HCT116 (cell line): ENCODE measurements at regions not wholly inside any gene's neighbourhood (a gene's known extent, or its start where the extent isn't known, plus 50 kb on each side); places are given as distances from the start of the nearest gene placed in this dataset.
"Not testable (repeated sequence)": the region's sequence is repeated elsewhere in the genome, so short reads cannot be mapped to it uniquely, and the experiment has no call there.

Source experiments
- ATAC-seq: fragments of 200-7000 bp; cut with Tn5 transposase; 2 replicates; pipeline ENCODE4 v1.9.1; 2020; ENCODE audit warnings: mild to moderate bottlenecking, moderate library complexity
- BruUV-seq: library from RNA; stranded (reverse); fragments of 400-500 nt; replicated peaks from 2 replicates; lab custom pipeline; 2021; lab: Mats Ljungman, UMichigan
- CTCF ChIA-PET: fragments of 300-600 bp; sonication (Branson Sonifier 250); formaldehyde crosslinking; loops from one replicate; lab custom pipeline; 2021; ENCODE audit warnings: antibody characterized with exemption; lab: Charles Lee
- POLR2A ChIA-PET: fragments of 300-600, 350-600 bp; sonication (Branson Sonifier 250); formaldehyde crosslinking; loops from one replicate; lab custom pipeline; 2021; ENCODE audit warnings: antibody characterized with exemption; lab: Charles Lee
- RAD21 ChIA-PET, 2 experiments: fragments of 300-600 bp; sonication (Branson Sonifier 250); formaldehyde crosslinking; loops; one replicate each; lab custom pipeline; 2023; ENCODE audit warnings: low total read pairs in 2 of 2; ENCODE audit not compliant: uncharacterized antibody in 2 of 2, unreplicated experiment in 2 of 2, low non-redundant PET in 1 of 2; lab: Charles Lee
- DNase-seq: peaks from one replicate; pipeline ENCODE4 v3.0.0-alpha.2; 2010; ENCODE audit warnings: low read depth, low spot score
- H2AFZ ChIP-seq: fragments of 200-600 bp; shearing (Covaris generic), sonication (generic); 2 replicates; pipeline ENCODE4 v1.6.1; 2017; ENCODE audit warnings: low read depth, mixed run types, mixed read lengths, antibody characterized with exemption, low read length; ENCODE audit not compliant: poor library complexity, severe bottlenecking
- H3K27ac ChIP-seq: 2 replicates; pipeline ENCODE4 v1.5.1; 2012; ENCODE audit warnings: low read depth, low read length
- H3K27me3 ChIP-seq: fragments of 200-600 bp; sonication (generic); 2 replicates; pipeline ENCODE4 v1.6.1; 2016; ENCODE audit warnings: mixed run types, low read length, mixed read lengths; ENCODE audit not compliant: insufficient read depth
- H3K36me3 ChIP-seq, 2 experiments: fragments of 200-500 bp in 1 of 2; fragments of 200-600 bp in 1 of 2; sonication (Bioruptor generic) in 1 of 2; sonication (generic) in 1 of 2; 2 replicates each; pipeline versions ENCODE4 v1.5.1 to v1.6.1; 2014 to 2016; ENCODE audit warnings: low read length in 2 of 2, inconsistent platforms in 1 of 2, mixed read lengths in 1 of 2, mixed run types in 1 of 2; ENCODE audit not compliant: insufficient read depth in 2 of 2, control insufficient read depth in 1 of 2
- H3K4me1 ChIP-seq, 2 experiments: fragments of 200-600 bp in 1 of 2; sonication (generic) in 1 of 2; 2 replicates each; pipeline versions ENCODE4 v1.5.1 to v1.6.1; 2012 to 2017; ENCODE audit warnings: low read length in 2 of 2, inconsistent platforms in 1 of 2, mild to moderate bottlenecking in 1 of 2, mixed read lengths in 1 of 2, mixed run types in 1 of 2, moderate library complexity in 1 of 2; ENCODE audit not compliant: insufficient read depth in 2 of 2, control insufficient read depth in 1 of 2
- H3K4me2 ChIP-seq: fragments of 200-600 bp; sonication (generic); 2 replicates; pipeline ENCODE4 v1.6.1; 2017; ENCODE audit warnings: mixed run types, low read length, mixed read lengths
- H3K4me3 ChIP-seq, 2 experiments: fragments of 200-600 bp in 1 of 2; sonication (generic) in 1 of 2; replicated peaks in 1 of 2; 2 replicates each; pipeline ENCODE4 v1.5.1; 2011 to 2016; ENCODE audit warnings: low read length in 2 of 2, control low read depth in 1 of 2, low read depth in 1 of 2, mild to moderate bottlenecking in 1 of 2, mixed read lengths in 1 of 2, mixed run types in 1 of 2
- H3K79me2 ChIP-seq: fragments of 200-600 bp; sonication (generic); 2 replicates; pipeline ENCODE4 v1.6.1; 2017; ENCODE audit warnings: mild to moderate bottlenecking, mixed run types, low read length, moderate library complexity, mixed read lengths; ENCODE audit not compliant: insufficient read depth
- H3K9ac ChIP-seq: fragments of 200-600 bp; sonication (generic); 2 replicates; pipeline ENCODE4 v1.6.1; 2016; ENCODE audit warnings: low read length, mixed read lengths
- H3K9me2 ChIP-seq: fragments of 200-600 bp; sonication (generic), shearing (Covaris generic); 2 replicates; pipeline ENCODE4 v1.6.1; 2017; ENCODE audit warnings: mixed run types, mild to moderate bottlenecking, moderate library complexity; ENCODE audit not compliant: insufficient read depth
- H3K9me3 ChIP-seq, 2 experiments: fragments of 200-500 bp in 1 of 2; fragments of 200-600 bp in 1 of 2; sonication (Bioruptor generic) in 1 of 2; sonication (generic) in 1 of 2; 2 replicates each; pipeline ENCODE4 v1.6.1; 2014 to 2017; ENCODE audit warnings: low read length in 2 of 2, mixed read lengths in 2 of 2, inconsistent platforms in 1 of 2, low read depth in 1 of 2, mild to moderate bottlenecking in 1 of 2, mixed run types in 1 of 2, moderate library complexity in 1 of 2; ENCODE audit not compliant: control insufficient read depth in 1 of 2, insufficient read depth in 1 of 2
- H4K20me1 ChIP-seq: fragments of 200-600 bp; sonication (generic), shearing (Covaris generic); 2 replicates; pipeline ENCODE4 v1.6.1; 2017; ENCODE audit warnings: mixed run types, mild to moderate bottlenecking, moderate library complexity; ENCODE audit not compliant: insufficient read depth
- CBX3 ChIP-seq: IDR thresholded peaks from 2 replicates; pipeline ENCODE4 v1.6.1; 2012; ENCODE audit warnings: low read depth
- CEBPB ChIP-seq: IDR thresholded peaks from 2 replicates; pipeline ENCODE4 v1.6.1; 2012; ENCODE audit warnings: low read depth
- EZH2 ChIP-seq: fragments of 200-600 bp; sonication (generic); IDR thresholded peaks from 2 replicates; pipeline ENCODE4 v1.6.1; 2017; ENCODE audit warnings: antibody characterized with exemption, mixed run types
- EZH2phosphoT487 ChIP-seq: fragments of 200-600 bp; IDR thresholded peaks from 2 replicates; pipeline ENCODE4 v1.6.1; 2018; ENCODE audit warnings: antibody characterized with exemption, borderline replicate concordance
- POLR2A ChIP-seq: IDR thresholded peaks from 2 replicates; pipeline ENCODE4 v1.7.0; 2011; ENCODE audit warnings: borderline replicate concordance; ENCODE audit not compliant: insufficient read depth, insufficient read length; ENCODE audit errors: extremely low read depth
- POLR2AphosphoS5 ChIP-seq: IDR thresholded peaks from 2 replicates; pipeline ENCODE4 v1.6.1; 2011; ENCODE audit warnings: mild to moderate bottlenecking, low read depth, low read length, moderate library complexity
- RAD21 ChIP-seq: IDR thresholded peaks from 2 replicates; pipeline ENCODE4 v1.6.1; 2012; ENCODE audit warnings: low read depth, mild to moderate bottlenecking
- SIN3A ChIP-seq: IDR thresholded peaks from 2 replicates; pipeline ENCODE4 v1.6.1; 2012; ENCODE audit warnings: low read depth
- SRF ChIP-seq: IDR thresholded peaks from 2 replicates; pipeline ENCODE4 v1.6.1; 2012; ENCODE audit warnings: low read depth
- TCF7L2 ChIP-seq: IDR thresholded peaks from 2 replicates; pipeline ENCODE4 v1.7.0; 2011; ENCODE audit warnings: borderline replicate concordance, inconsistent platforms; ENCODE audit not compliant: insufficient read depth, insufficient read length; ENCODE audit errors: extremely low read depth
- YY1 ChIP-seq: IDR thresholded peaks from 2 replicates; pipeline ENCODE4 v1.6.1; 2011; ENCODE audit warnings: low read length, low read depth, moderate library complexity, mild to moderate bottlenecking; ENCODE audit not compliant: insufficient replicate concordance; ENCODE audit errors: extremely low read depth
- ZNF274 ChIP-seq: fragments of 200-500 bp; sonication (Bioruptor generic); IDR thresholded peaks from 2 replicates; pipeline ENCODE4 v1.6.1; 2014; ENCODE audit warnings: mild to moderate bottlenecking, low read depth, low read length, inconsistent platforms
- intact Hi-C: fragments of 100-400 bp; cut with micrococcal nuclease; formaldehyde crosslinking; loops from 2 replicates; pipeline ENCODE4 v1.10.0; 2022
- TF ChIP-seq, protein P1 (sequence below): IDR thresholded peaks from 2 replicates; pipeline ENCODE4 v1.6.1; 2012; ENCODE audit warnings: low read depth
- TF ChIP-seq, protein P2 (sequence below): IDR thresholded peaks from 2 replicates; pipeline ENCODE4 v1.6.1; 2011; ENCODE audit warnings: mild to moderate bottlenecking, low read length, moderate library complexity; ENCODE audit not compliant: insufficient replicate concordance; ENCODE audit errors: extremely low read depth
- TF ChIP-seq, protein P3 (sequence below): IDR thresholded peaks from 2 replicates; pipeline ENCODE4 v1.6.1; 2012

DNA sequence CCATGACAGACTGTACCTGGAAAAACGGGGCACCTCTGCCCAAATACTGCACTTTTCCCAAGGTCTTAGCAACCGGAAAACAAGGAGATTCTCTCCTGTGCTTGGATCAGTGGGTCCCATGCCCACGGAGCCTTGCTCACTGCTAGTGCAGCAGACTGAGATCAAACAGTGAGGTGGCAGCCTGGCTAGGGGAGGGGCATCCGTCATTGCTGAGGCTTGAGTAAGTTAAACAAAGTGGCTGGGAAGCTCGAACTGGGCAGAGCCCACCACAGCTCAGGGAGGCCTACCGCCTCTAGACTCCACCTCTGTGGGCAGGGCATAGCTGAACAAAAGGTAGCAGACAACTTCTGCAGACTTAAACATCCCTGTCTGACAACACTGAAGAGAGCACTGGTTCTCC lies 148.8 kb downstream of the PCDH20 start:
- H3K4me3 ChIP-seq, H3K4me1 ChIP-seq, CTCF ChIA-PET, H3K9me2 ChIP-seq, RAD21 ChIA-PET, H3K9ac ChIP-seq, H4K20me1 ChIP-seq, POLR2A ChIA-PET, H2AFZ ChIP-seq, BruUV-seq, intact Hi-C loops, H3K79me2 ChIP-seq, ATAC-seq, H3K36me3 ChIP-seq, H3K9me3 ChIP-seq, H3K4me2 ChIP-seq, DNase-seq, H3K27me3 ChIP-seq, H3K27ac ChIP-seq: not testable (repeated sequence)

DNA sequence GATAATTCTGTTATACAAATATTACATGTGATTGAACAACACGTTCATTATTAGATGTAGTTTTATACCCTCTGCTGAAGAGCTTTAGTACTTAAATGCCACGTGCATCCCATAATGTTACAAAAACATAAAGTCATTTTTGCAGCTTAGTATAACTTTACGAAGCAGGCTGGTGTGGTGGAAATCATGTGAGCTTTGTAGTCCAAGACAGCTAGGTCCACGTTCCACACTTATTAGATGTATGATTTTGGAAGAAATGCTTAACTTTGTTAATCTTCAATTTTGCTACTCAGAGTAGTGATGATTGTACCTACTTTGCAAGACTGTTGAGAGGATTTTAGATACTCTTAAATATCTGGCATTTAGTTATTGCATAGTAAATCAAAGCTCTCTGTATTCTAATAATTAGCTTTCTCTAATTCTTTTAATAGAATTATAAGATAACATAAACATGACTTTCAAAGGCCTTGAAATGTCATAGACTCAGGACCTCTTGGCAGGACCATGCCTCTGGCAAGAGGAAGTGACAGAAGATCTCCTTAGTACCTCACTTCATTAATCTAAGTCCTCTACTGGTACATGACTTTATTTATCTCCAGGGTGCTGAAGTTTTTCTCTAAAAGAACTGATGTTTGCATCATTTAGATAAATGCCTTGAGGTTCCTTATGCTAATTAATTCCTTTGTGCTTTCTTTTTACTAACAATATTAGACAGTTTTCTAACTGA lies 153.7 kb downstream of the PCDH20 start:
- no peak overlapping the region for H2AFZ ChIP-seq
- H3K9me3 ChIP-seq = no peaks in the 10 kb centered on the region
- H3K4me1 ChIP-seq = no peaks in the 10 kb centered on the region
- no peaks in the 10 kb centered on the region for H3K9me2 ChIP-seq
- H4K20me1 ChIP-seq = no peaks in the 10 kb centered on the region
- CTCF ChIA-PET = no interaction called here
- no peaks in the 10 kb centered on the region for H3K36me3 ChIP-seq
- H3K27me3 ChIP-seq = no peaks in the 10 kb centered on the region
- POLR2A ChIA-PET = no interaction called here
- no peak overlapping the region for H3K9ac ChIP-seq
- intact Hi-C loops = no loop called here
- ATAC-seq = no peak
- DNase-seq = no peak
- H3K4me2 ChIP-seq = no peak overlapping the region
- H3K4me3 ChIP-seq = no peak overlapping the region
- RAD21 ChIA-PET = no interaction called here
- no peaks in the 10 kb centered on the region for H3K79me2 ChIP-seq
- BruUV-seq = no TSS peak
- no peak overlapping the region for H3K27ac ChIP-seq
- TF ChIP-seq, protein P1, sequence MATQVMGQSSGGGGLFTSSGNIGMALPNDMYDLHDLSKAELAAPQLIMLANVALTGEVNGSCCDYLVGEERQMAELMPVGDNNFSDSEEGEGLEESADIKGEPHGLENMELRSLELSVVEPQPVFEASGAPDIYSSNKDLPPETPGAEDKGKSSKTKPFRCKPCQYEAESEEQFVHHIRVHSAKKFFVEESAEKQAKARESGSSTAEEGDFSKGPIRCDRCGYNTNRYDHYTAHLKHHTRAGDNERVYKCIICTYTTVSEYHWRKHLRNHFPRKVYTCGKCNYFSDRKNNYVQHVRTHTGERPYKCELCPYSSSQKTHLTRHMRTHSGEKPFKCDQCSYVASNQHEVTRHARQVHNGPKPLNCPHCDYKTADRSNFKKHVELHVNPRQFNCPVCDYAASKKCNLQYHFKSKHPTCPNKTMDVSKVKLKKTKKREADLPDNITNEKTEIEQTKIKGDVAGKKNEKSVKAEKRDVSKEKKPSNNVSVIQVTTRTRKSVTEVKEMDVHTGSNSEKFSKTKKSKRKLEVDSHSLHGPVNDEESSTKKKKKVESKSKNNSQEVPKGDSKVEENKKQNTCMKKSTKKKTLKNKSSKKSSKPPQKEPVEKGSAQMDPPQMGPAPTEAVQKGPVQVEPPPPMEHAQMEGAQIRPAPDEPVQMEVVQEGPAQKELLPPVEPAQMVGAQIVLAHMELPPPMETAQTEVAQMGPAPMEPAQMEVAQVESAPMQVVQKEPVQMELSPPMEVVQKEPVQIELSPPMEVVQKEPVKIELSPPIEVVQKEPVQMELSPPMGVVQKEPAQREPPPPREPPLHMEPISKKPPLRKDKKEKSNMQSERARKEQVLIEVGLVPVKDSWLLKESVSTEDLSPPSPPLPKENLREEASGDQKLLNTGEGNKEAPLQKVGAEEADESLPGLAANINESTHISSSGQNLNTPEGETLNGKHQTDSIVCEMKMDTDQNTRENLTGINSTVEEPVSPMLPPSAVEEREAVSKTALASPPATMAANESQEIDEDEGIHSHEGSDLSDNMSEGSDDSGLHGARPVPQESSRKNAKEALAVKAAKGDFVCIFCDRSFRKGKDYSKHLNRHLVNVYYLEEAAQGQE = no peak
- no peak for TF ChIP-seq SRF
- TF ChIP-seq RAD21 = no peak
- TF ChIP-seq POLR2AphosphoS5 = no peak
- TF ChIP-seq, protein P2, sequence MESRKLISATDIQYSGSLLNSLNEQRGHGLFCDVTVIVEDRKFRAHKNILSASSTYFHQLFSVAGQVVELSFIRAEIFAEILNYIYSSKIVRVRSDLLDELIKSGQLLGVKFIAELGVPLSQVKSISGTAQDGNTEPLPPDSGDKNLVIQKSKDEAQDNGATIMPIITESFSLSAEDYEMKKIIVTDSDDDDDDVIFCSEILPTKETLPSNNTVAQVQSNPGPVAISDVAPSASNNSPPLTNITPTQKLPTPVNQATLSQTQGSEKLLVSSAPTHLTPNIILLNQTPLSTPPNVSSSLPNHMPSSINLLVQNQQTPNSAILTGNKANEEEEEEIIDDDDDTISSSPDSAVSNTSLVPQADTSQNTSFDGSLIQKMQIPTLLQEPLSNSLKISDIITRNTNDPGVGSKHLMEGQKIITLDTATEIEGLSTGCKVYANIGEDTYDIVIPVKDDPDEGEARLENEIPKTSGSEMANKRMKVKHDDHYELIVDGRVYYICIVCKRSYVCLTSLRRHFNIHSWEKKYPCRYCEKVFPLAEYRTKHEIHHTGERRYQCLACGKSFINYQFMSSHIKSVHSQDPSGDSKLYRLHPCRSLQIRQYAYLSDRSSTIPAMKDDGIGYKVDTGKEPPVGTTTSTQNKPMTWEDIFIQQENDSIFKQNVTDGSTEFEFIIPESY = no peak
- TF ChIP-seq TCF7L2 = no peak
- no peak for TF ChIP-seq EZH2
- TF ChIP-seq, protein P3, sequence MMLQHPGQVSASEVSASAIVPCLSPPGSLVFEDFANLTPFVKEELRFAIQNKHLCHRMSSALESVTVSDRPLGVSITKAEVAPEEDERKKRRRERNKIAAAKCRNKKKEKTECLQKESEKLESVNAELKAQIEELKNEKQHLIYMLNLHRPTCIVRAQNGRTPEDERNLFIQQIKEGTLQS = no peak
- TF ChIP-seq CEBPB = no peak
- TF ChIP-seq POLR2A = no peak
- no peak for TF ChIP-seq ZNF274
- no peak for TF ChIP-seq YY1
- TF ChIP-seq EZH2phosphoT487 = no peak
- no peak for TF ChIP-seq SIN3A
- no peak for TF ChIP-seq CBX3
